H9 (cell line): ENCODE measurements at regions not wholly inside any gene's neighbourhood (a gene's known extent, or its start where the extent isn't known, plus 50 kb on each side); places are given as distances from the start of the nearest gene placed in this dataset.

ENCODE experiments used
- DNase-seq: peaks from one replicate; pipeline ENCODE4 v3.0.0-alpha.2; 2017
- H2AFZ ChIP-seq: one replicate; pipeline ENCODE4 v1.6.1; 2013; ENCODE audit warnings: mild to moderate bottlenecking, low read length, control low read depth, moderate library complexity
- H2AK5ac ChIP-seq: 2 replicates; pipeline ENCODE4 v1.6.1; 2013; ENCODE audit warnings: low read length, control low read depth, mixed read lengths; ENCODE audit not compliant: insufficient read length
- H2BK120ac ChIP-seq: one replicate; pipeline ENCODE4 v1.6.1; 2013; ENCODE audit warnings: low read depth, mild to moderate bottlenecking, low read length, control low read depth, inconsistent platforms; ENCODE audit not compliant: poor library complexity, severe bottlenecking
- H2BK12ac ChIP-seq: 2 replicates; pipeline ENCODE4 v1.6.1; 2013; ENCODE audit warnings: low read length, control low read depth, mixed read lengths, low read depth; ENCODE audit not compliant: insufficient read length
- H2BK15ac ChIP-seq: 2 replicates; pipeline ENCODE4 v1.6.1; 2013; ENCODE audit warnings: low read depth, low read length, control low read depth
- H2BK20ac ChIP-seq: one replicate; pipeline ENCODE4 v1.6.1; 2013; ENCODE audit warnings: low read depth, mild to moderate bottlenecking, low read length, control low read depth, inconsistent platforms; ENCODE audit not compliant: poor library complexity, severe bottlenecking
- H2BK5ac ChIP-seq: 2 replicates; pipeline ENCODE4 v1.6.1; 2013; ENCODE audit warnings: low read length, control low read depth, mixed read lengths; ENCODE audit not compliant: insufficient read length
- H3K14ac ChIP-seq: 2 replicates; pipeline ENCODE4 v1.6.1; 2013; ENCODE audit warnings: low read length, control low read depth; ENCODE audit not compliant: insufficient read depth
- H3K18ac ChIP-seq: 2 replicates; pipeline ENCODE4 v1.6.1; 2013; ENCODE audit warnings: low read depth, mild to moderate bottlenecking, mixed read lengths, low read length, control low read depth; ENCODE audit not compliant: insufficient read length
- H3K23ac ChIP-seq: 2 replicates; pipeline ENCODE4 v1.6.1; 2013; ENCODE audit warnings: low read length, control low read depth, mixed read lengths, low read depth; ENCODE audit not compliant: insufficient read length
- H3K23me2 ChIP-seq: 2 replicates; pipeline ENCODE4 v1.6.1; 2013; ENCODE audit warnings: low read depth, mild to moderate bottlenecking, mixed read lengths, low read length, control low read depth; ENCODE audit not compliant: insufficient read length, poor library complexity, severe bottlenecking
- H3K27ac ChIP-seq: 2 replicates; pipeline ENCODE4 v1.5.1; 2013; ENCODE audit warnings: low read length, control low read depth, mixed read lengths, low read depth; ENCODE audit not compliant: insufficient read length
- H3K27me3 ChIP-seq: 2 replicates; pipeline ENCODE4 v1.6.1; 2013; ENCODE audit warnings: low read length, control low read depth, inconsistent platforms; ENCODE audit not compliant: insufficient read depth
- H3K4ac ChIP-seq: 2 replicates; pipeline ENCODE4 v1.6.1; 2013; ENCODE audit warnings: low read depth, mild to moderate bottlenecking, control low read depth, inconsistent platforms, low read length, moderate library complexity
- H3K4me1 ChIP-seq: 2 replicates; pipeline ENCODE4 v1.6.1; 2013; ENCODE audit warnings: low read length, control low read depth, inconsistent platforms; ENCODE audit not compliant: insufficient read depth
- H3K4me2 ChIP-seq: 2 replicates; pipeline ENCODE4 v1.6.1; 2013; ENCODE audit warnings: low read length, control low read depth, mixed read lengths; ENCODE audit not compliant: insufficient read length, insufficient read depth
- H3K56ac ChIP-seq: 2 replicates; pipeline ENCODE4 v1.6.1; 2013; ENCODE audit warnings: low read depth, mild to moderate bottlenecking, mixed read lengths, low read length, control low read depth; ENCODE audit not compliant: insufficient read length
- H3K79me1 ChIP-seq: 2 replicates; pipeline ENCODE4 v1.6.1; 2013; ENCODE audit warnings: low read depth, mild to moderate bottlenecking, moderate library complexity, low read length, control low read depth, inconsistent platforms; ENCODE audit not compliant: insufficient read depth, poor library complexity, severe bottlenecking
- H3K79me2 ChIP-seq: 2 replicates; pipeline ENCODE4 v1.6.1; 2013; ENCODE audit warnings: low read length, control low read depth, inconsistent platforms; ENCODE audit not compliant: insufficient read depth
- H3K9ac ChIP-seq: 2 replicates; pipeline ENCODE4 v1.6.1; 2013; ENCODE audit warnings: low read length, control low read depth, mixed read lengths; ENCODE audit not compliant: insufficient read length; ENCODE audit errors: extremely low read depth
- H3K9me3 ChIP-seq: one replicate; pipeline ENCODE4 v1.6.1; 2013; ENCODE audit warnings: low read depth, low read length, inconsistent platforms; ENCODE audit not compliant: control insufficient read depth
- H3T11ph ChIP-seq: one replicate; pipeline ENCODE4 v1.6.1; 2013; ENCODE audit warnings: mild to moderate bottlenecking, low read length, control low read depth, inconsistent platforms
- H4K20me1 ChIP-seq: one replicate; pipeline ENCODE4 v1.6.1; 2013; ENCODE audit not compliant: control insufficient read depth, insufficient read length, insufficient read depth
- H4K5ac ChIP-seq: 2 replicates; pipeline ENCODE4 v1.6.1; 2013; ENCODE audit warnings: low read depth, mild to moderate bottlenecking, mixed read lengths, low read length, control low read depth; ENCODE audit not compliant: insufficient read length
- H4K8ac ChIP-seq: replicated peaks from 2 replicates; pipeline ENCODE4 v1.6.1; 2013; ENCODE audit warnings: low read length, control low read depth, mixed read lengths, low read depth; ENCODE audit not compliant: insufficient read length
- H4K91ac ChIP-seq: 2 replicates; pipeline ENCODE4 v1.6.1; 2013; ENCODE audit warnings: low read depth, mild to moderate bottlenecking, moderate library complexity, mixed read lengths, low read length, control low read depth; ENCODE audit not compliant: insufficient read length
- H3K27ac Mint-ChIP-seq, 3 experiments: 2 replicates in 2 of 3; 3 replicates in 1 of 3; pipeline ENCODE4 v1.8.0; 2020 to 2021; ENCODE audit warnings: mixed read lengths in 3 of 3, mild to moderate bottlenecking in 1 of 3, moderate library complexity in 1 of 3
- H3K27me3 Mint-ChIP-seq: 2 replicates; pipeline ENCODE4 v1.8.0; 2021; ENCODE audit warnings: low read depth, mild to moderate bottlenecking, moderate library complexity, mixed read lengths
- H3K36me3 Mint-ChIP-seq, 3 experiments: 2 replicates in 2 of 3; 3 replicates in 1 of 3; pipeline ENCODE4 v1.8.0; 2020 to 2021; ENCODE audit warnings: low read depth in 3 of 3, mixed read lengths in 3 of 3; ENCODE audit not compliant: insufficient read depth in 1 of 3
- H3K4me1 Mint-ChIP-seq, 2 experiments: 2 replicates each; pipeline ENCODE4 v1.8.0; 2020; ENCODE audit warnings: mixed read lengths in 2 of 2
- H3K4me3 Mint-ChIP-seq, 2 experiments: 2 replicates in 1 of 2; 3 replicates in 1 of 2; pipeline ENCODE4 v1.8.0; 2020 to 2021; ENCODE audit warnings: mild to moderate bottlenecking in 2 of 2, mixed read lengths in 2 of 2, moderate library complexity in 1 of 2
- H3K9me3 Mint-ChIP-seq, 2 experiments: 2 replicates in 1 of 2; 3 replicates in 1 of 2; pipeline ENCODE4 v1.8.0; 2020; ENCODE audit warnings: mild to moderate bottlenecking in 2 of 2, mixed read lengths in 2 of 2, moderate library complexity in 1 of 2
- CTCF ChIP-seq: fragments of 200-600 bp; sonication (generic); conservative IDR thresholded peaks from 3 replicates; pipeline ENCODE4 v1.8.0; 2021; ENCODE audit warnings: antibody characterized with exemption, mild to moderate bottlenecking
- WGBS: extraction: QIAGEN DNeasy Blood & Tissue Kit; methylation state at CpG from one replicate; pipeline ENCODE4 v1.1.7; 2013; ENCODE audit warnings: missing lambda C conversion rate, low lambda C conversion rate, mixed read lengths; ENCODE audit not compliant: insufficient read length; ENCODE audit errors: extremely low coverage; 5-methylcytosine and 5-hydroxymethylcytosine counted together

GRCh38 chr2:205924676-205925075, 161.3 kb downstream of the INO80D start:
- no peaks in the 10 kb centered on the region for H3K9me3 ChIP-seq
- H3K4ac ChIP-seq = no peak overlapping the region
- H2BK120ac ChIP-seq = no peak overlapping the region
- no peak overlapping the region for H3K56ac ChIP-seq
- no peaks in the 10 kb centered on the region for H3K79me1 ChIP-seq
- H3K14ac ChIP-seq = no peak overlapping the region
- no peak overlapping the region for H3K27ac ChIP-seq
- Mint-ChIP-seq H3K27ac (no peak overlapping the region; a peak in 1 of 7 replicates), H3K9me3 (no peaks in the 10 kb centered on the region), H3K36me3 (0 out of 7 replicates have a peak, but pooled peaks cover 0 to 2% (median 0%) of the 10 kb centered on the region in 3 experiments), H3K4me3 (no peak overlapping the region), H3K4me1 (peaks cover 14 to 21% of the 10 kb centered on the region in 2 experiments), H3K27me3 (peaks cover 40% of the 10 kb centered on the region)
- no peak overlapping the region for H3K18ac ChIP-seq
- H2BK12ac ChIP-seq = no peak overlapping the region
- no peak for DNase-seq
- no peak overlapping the region for H3K23ac ChIP-seq
- no peak overlapping the region for H2BK20ac ChIP-seq
- WGBS = no CpG with 5 or more reads among the region's 9 CpGs
- H3K4me1 ChIP-seq = no peaks in the 10 kb centered on the region
- H4K91ac ChIP-seq = no peak overlapping the region
- H4K20me1 ChIP-seq = no peaks in the 10 kb centered on the region
- H2AFZ ChIP-seq = no peak overlapping the region
- H3K9ac ChIP-seq = no peak overlapping the region
- no peaks in the 10 kb centered on the region for H3K23me2 ChIP-seq
- no peak for TF ChIP-seq CTCF
- no peaks in the 10 kb centered on the region for H3K79me2 ChIP-seq
- H3K4me2 ChIP-seq = no peak overlapping the region
- H4K5ac ChIP-seq = no peak overlapping the region
- H4K8ac ChIP-seq = no peak overlapping the region
- peaks cover 6% of the 10 kb centered on the region; the same call in 1 of the 2 replicates for H3K27me3 ChIP-seq
- H2BK15ac ChIP-seq = no peak overlapping the region
- no peak overlapping the region for H3T11ph ChIP-seq
- H2AK5ac ChIP-seq = no peak overlapping the region
- no peak overlapping the region for H2BK5ac ChIP-seq
